Fibroblast of gingiva (primary cell): ENCODE measurements at regions not wholly inside any gene's neighbourhood (a gene's known extent, or its start where the extent isn't known, plus 50 kb on each side); places are given as distances from the start of the nearest gene placed in this dataset.
A peak's percentile ranks its signal among the peaks of the same experiment; 100 is the strongest.

Source experiments
- DNase-seq: peaks from one replicate; pipeline ENCODE4 v3.0.0-alpha.2; 2011; ENCODE audit warnings: low read depth

- DNase-seq = peak; percentile 71
These were observed 74.1 kb upstream of the POMGNT2 start for GRCh38 chr3:43180027-43180426.

- DNase-seq = peak; percentile 23
These were observed 73.0 kb upstream of the POMGNT2 start for GRCh38 chr3:43178891-43179366.

- DNase-seq = no peak
These were observed 71.2 kb upstream of the POMGNT2 start for GRCh38 chr3:43177085-43177484.

- no peak for DNase-seq
These were observed 70.8 kb upstream of the POMGNT2 start for GRCh38 chr3:43176666-43177065.

- no peak for DNase-seq
These were observed 69.7 kb upstream of the POMGNT2 start for GRCh38 chr3:43175541-43175940.

- no peak for DNase-seq
These were observed 68.1 kb upstream of the POMGNT2 start for GRCh38 chr3:43173949-43174348.

GRCh38 chr3:43171748-43172147 lies 65.9 kb upstream of the POMGNT2 start:
- DNase-seq = peak; percentile 65

GRCh38 chr3:43170553-43170952 lies 64.7 kb upstream of the POMGNT2 start:
- no peak for DNase-seq

- DNase-seq = no peak
These were observed 64.1 kb upstream of the POMGNT2 start for GRCh38 chr3:43169987-43170386.

- no peak for DNase-seq
These were observed 60.5 kb upstream of the POMGNT2 start for GRCh38 chr3:43166406-43166805.

- no peak for DNase-seq
These were observed 59.9 kb upstream of the POMGNT2 start for GRCh38 chr3:43165786-43166185.

GRCh38 chr3:43163895-43164493 lies 58.1 kb upstream of the POMGNT2 start:
- DNase-seq = no peak

- DNase-seq = peak; percentile 62
These were observed 56.6 kb upstream of the POMGNT2 start for GRCh38 chr3:43162230-43163084.

- DNase-seq = no peak
These were observed 55.9 kb upstream of the POMGNT2 start for GRCh38 chr3:43161684-43162229.

GRCh38 chr3:43160664-43161063 lies 54.8 kb upstream of the POMGNT2 start:
- DNase-seq = no peak

- no peak for DNase-seq
These were observed 54.0 kb upstream of the POMGNT2 start for GRCh38 chr3:43159876-43160255.

- DNase-seq = no peak
These were observed 53.4 kb upstream of the POMGNT2 start for GRCh38 chr3:43159131-43159875.

GRCh38 chr3:43156812-43157455 lies 51.1 kb upstream of the POMGNT2 start:
- DNase-seq = no peak

- peak; percentile 79 for DNase-seq
These were observed 49.7 kb upstream of the POMGNT2 start for GRCh38 chr3:43155464-43156121.
